ENCODE measurements at regions not wholly inside any gene's neighbourhood (a gene's known extent, or its start where the extent isn't known, plus 50 kb on each side); places are given as distances from the start of the nearest gene placed in this dataset.

- H3K4me1 ChIP-seq (ENCODE audit: insufficient read depth, low read length) = no peaks in the 10 kb centered on the region
- no peaks in the 10 kb centered on the region for H3K36me3 ChIP-seq (ENCODE audit: insufficient read depth, low read length)
- H3K79me2 ChIP-seq (ENCODE audit: insufficient read depth, low read length) = no peaks in the 10 kb centered on the region
- no peak for DNase-seq (ENCODE audit: insufficient read length, low spot score, missing footprints)
- no peak overlapping the region for H2AFZ ChIP-seq (ENCODE audit: low read length)
- no peaks in the 10 kb centered on the region for H3K27me3 ChIP-seq (ENCODE audit: insufficient read depth, low read length)
- H3K9me3 ChIP-seq (ENCODE audit: low read depth, low read length) = peaks cover 8% of the 10 kb centered on the region
- H3K4me3 ChIP-seq (ENCODE audit: insufficient read depth, low read length) = no peak overlapping the region
- H4K20me1 ChIP-seq (ENCODE audit: insufficient read depth, low read length) = no peaks in the 10 kb centered on the region
- no peak overlapping the region for H3K27ac ChIP-seq (ENCODE audit: low read depth, low read length)
- no peak overlapping the region for H3K4me2 ChIP-seq (ENCODE audit: insufficient read depth, low read length)
- no peak for TF ChIP-seq CTCF (IDR thresholded peaks at IDR 0.05; ENCODE audit: extremely low read depth, low read depth, low read length)
Observed at GRCh38 chr2:221115944-221116343, 456.2 kb downstream of the EPHA4 start.

- Histone ChIP-seq H3K36me3 (ENCODE audit: insufficient read depth, low read length) (no peaks in the 10 kb centered on the region), H3K9me3 (ENCODE audit: low read depth, low read length) (peaks cover 4% of the 10 kb centered on the region), H3K79me2 (ENCODE audit: insufficient read depth, low read length) (no peaks in the 10 kb centered on the region), H3K27me3 (ENCODE audit: insufficient read depth, low read length) (no peaks in the 10 kb centered on the region), H4K20me1 (ENCODE audit: insufficient read depth, low read length) (no peaks in the 10 kb centered on the region), H3K4me3 (ENCODE audit: insufficient read depth, low read length) (no peak overlapping the region), H3K4me1 (ENCODE audit: insufficient read depth, low read length) (no peaks in the 10 kb centered on the region), H3K4me2 (ENCODE audit: insufficient read depth, low read length) (no peak overlapping the region), H3K27ac (ENCODE audit: low read depth, low read length) (no peak overlapping the region), H2AFZ (ENCODE audit: low read length) (no peak overlapping the region)
- no peak for TF ChIP-seq CTCF (IDR thresholded peaks at IDR 0.05; ENCODE audit: extremely low read depth, low read depth, low read length)
- DNase-seq (ENCODE audit: insufficient read length, low spot score, missing footprints) = no peak
Observed at GRCh38 chr2:221120643-221121042, 451.5 kb downstream of the EPHA4 start.

GRCh38 chr2:221123396-221123795 lies 448.7 kb downstream of the EPHA4 start:
- peaks cover 4% of the 10 kb centered on the region for H3K9me3 ChIP-seq (ENCODE audit: low read depth, low read length)
- H3K4me2 ChIP-seq (ENCODE audit: insufficient read depth, low read length) = no peak overlapping the region
- no peak overlapping the region for H3K27ac ChIP-seq (ENCODE audit: low read depth, low read length)
- H2AFZ ChIP-seq (ENCODE audit: low read length) = no peak overlapping the region
- no peak for DNase-seq (ENCODE audit: insufficient read length, low spot score, missing footprints)
- no peaks in the 10 kb centered on the region for H3K36me3 ChIP-seq (ENCODE audit: insufficient read depth, low read length)
- no peak overlapping the region for H3K4me3 ChIP-seq (ENCODE audit: insufficient read depth, low read length)
- no peak for TF ChIP-seq CTCF (IDR thresholded peaks at IDR 0.05; ENCODE audit: extremely low read depth, low read depth, low read length)
- H4K20me1 ChIP-seq (ENCODE audit: insufficient read depth, low read length) = no peaks in the 10 kb centered on the region
- no peaks in the 10 kb centered on the region for H3K79me2 ChIP-seq (ENCODE audit: insufficient read depth, low read length)
- H3K4me1 ChIP-seq (ENCODE audit: insufficient read depth, low read length) = no peaks in the 10 kb centered on the region
- H3K27me3 ChIP-seq (ENCODE audit: insufficient read depth, low read length) = no peaks in the 10 kb centered on the region

GRCh38 chr2:221124532-221125240 lies 447.4 kb downstream of the EPHA4 start:
- Histone ChIP-seq H3K27ac (ENCODE audit: low read depth, low read length) (no peak overlapping the region), H3K36me3 (ENCODE audit: insufficient read depth, low read length) (no peaks in the 10 kb centered on the region), H2AFZ (ENCODE audit: low read length) (no peak overlapping the region), H3K4me1 (ENCODE audit: insufficient read depth, low read length) (no peaks in the 10 kb centered on the region), H3K4me3 (ENCODE audit: insufficient read depth, low read length) (no peak overlapping the region), H3K9me3 (ENCODE audit: low read depth, low read length) (no peaks in the 10 kb centered on the region), H3K79me2 (ENCODE audit: insufficient read depth, low read length) (no peaks in the 10 kb centered on the region), H3K4me2 (ENCODE audit: insufficient read depth, low read length) (no peak overlapping the region), H4K20me1 (ENCODE audit: insufficient read depth, low read length) (no peaks in the 10 kb centered on the region), H3K27me3 (ENCODE audit: insufficient read depth, low read length) (no peaks in the 10 kb centered on the region)
- DNase-seq (ENCODE audit: insufficient read length, low spot score, missing footprints) = no peak
- TF ChIP-seq CTCF (IDR thresholded peaks at IDR 0.05; ENCODE audit: extremely low read depth, low read depth, low read length) = no peak
